Brain microvascular endothelial cell (primary cell): ENCODE measurements at regions not wholly inside any gene's neighbourhood (a gene's known extent, or its start where the extent isn't known, plus 50 kb on each side); places are given as distances from the start of the nearest gene placed in this dataset.

Source experiments
- DNase-seq: peaks from one replicate; pipeline ENCODE4 v3.0.0-alpha.2; 2020
- H3K27ac ChIP-seq: fragments of 250-450 bp; sonication (Bioruptor Pico); 2 replicates; pipeline ENCODE4 v1.5.1; 2020; ENCODE audit warnings: mild to moderate bottlenecking, moderate library complexity
- H3K27me3 ChIP-seq: fragments of 250-450 bp; sonication (Bioruptor Pico); replicated peaks from 2 replicates; pipeline ENCODE4 v1.5.1; 2020; ENCODE audit warnings: mild to moderate bottlenecking
- H3K36me3 ChIP-seq: fragments of 250-450 bp; sonication (Bioruptor Pico); replicated peaks from 2 replicates; pipeline ENCODE4 v1.5.1; 2020; ENCODE audit warnings: mild to moderate bottlenecking
- H3K4me3 ChIP-seq: 2 replicates; pipeline ENCODE4 v1.5.1; 2011; ENCODE audit warnings: low read depth, mild to moderate bottlenecking, control low read depth, low read length, moderate library complexity
- CTCF ChIP-seq: IDR thresholded peaks from 2 replicates; pipeline ENCODE4 v1.5.1; 2011; ENCODE audit warnings: low read depth, mild to moderate bottlenecking, moderate library complexity, low read length, control low read depth, inconsistent platforms; ENCODE audit errors: missing control alignments
- in situ Hi-C: cut with HindIII; loops from 2 replicates; pipeline ENCODE4 v1.10.0; 2017; ENCODE audit warnings: low sequenced_read_pairs, low pct_ligation_motif_present

GRCh38 chr18:45248240-45248903, 366.9 kb upstream of the SLC14A2 start:
- in situ Hi-C loops: no loop called here
- Histone ChIP-seq H3K36me3 (no peaks in the 10 kb centered on the region), H3K4me3 (no peak overlapping the region), H3K27me3 (no peaks in the 10 kb centered on the region), H3K27ac (peak overlapping the region; percentile 54)
- TF ChIP-seq CTCF: no peak
- peak; percentile 69 for DNase-seq

GRCh38 chr18:45249246-45249661, 366.0 kb upstream of the SLC14A2 start:
- no peak for DNase-seq
- Histone ChIP-seq H3K4me3 (no peak overlapping the region), H3K36me3 (no peaks in the 10 kb centered on the region), H3K27ac (no peak overlapping the region), H3K27me3 (no peaks in the 10 kb centered on the region)
- in situ Hi-C loops: no loop called here
- TF ChIP-seq CTCF: no peak

DNA sequence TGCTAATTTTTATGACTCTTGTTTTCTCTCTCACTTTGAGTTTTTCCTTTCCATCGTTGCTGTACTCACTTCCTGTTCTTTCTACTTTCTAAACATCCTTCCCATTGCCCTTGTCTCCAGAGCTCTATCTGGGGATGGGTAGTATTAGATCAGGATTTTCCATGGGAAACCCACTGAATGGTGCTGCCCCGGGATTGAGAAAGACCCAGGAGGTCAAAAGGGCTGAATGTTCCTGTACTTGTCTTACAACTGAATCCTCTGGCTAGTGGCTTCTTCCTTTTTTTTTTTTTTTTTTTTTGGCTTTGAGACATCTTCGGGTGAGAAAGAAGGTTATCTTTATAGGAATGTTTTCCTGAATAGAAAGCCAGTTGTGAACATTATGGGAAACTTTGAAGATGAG, 364.8 kb upstream of the SLC14A2 start:
- DNase-seq: no peak
- H3K4me3 ChIP-seq: no peak overlapping the region
- H3K27me3 ChIP-seq: no peaks in the 10 kb centered on the region
- in situ Hi-C loops: no loop called here
- no peak for TF ChIP-seq CTCF
- H3K36me3 ChIP-seq: no peaks in the 10 kb centered on the region
- no peak overlapping the region for H3K27ac ChIP-seq

DNA sequence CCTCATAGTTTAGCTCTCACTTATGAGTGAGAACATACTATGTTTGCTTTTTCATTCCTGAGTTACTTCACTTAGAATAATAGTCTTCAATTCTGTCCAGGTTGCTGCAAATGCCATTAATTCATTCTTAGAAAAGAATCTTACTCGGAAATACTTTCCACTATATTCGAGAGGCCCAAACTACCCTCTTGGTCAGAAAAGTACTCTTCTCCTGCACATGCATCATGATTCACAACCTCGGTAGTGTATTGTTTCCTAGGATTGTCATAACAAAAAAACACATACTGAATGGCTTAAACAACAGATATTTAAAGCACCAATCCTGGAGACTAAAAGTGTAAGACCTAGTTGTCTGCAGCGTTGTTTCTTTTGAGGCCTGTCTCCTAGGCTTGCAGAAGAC, 364.0 kb upstream of the SLC14A2 start:
- no peak for DNase-seq
- Histone ChIP-seq H3K27me3 (no peaks in the 10 kb centered on the region), H3K36me3 (no peaks in the 10 kb centered on the region), H3K27ac (no peak overlapping the region), H3K4me3 (no peak overlapping the region)
- TF ChIP-seq CTCF: no peak
- in situ Hi-C loops: no loop called here

DNA sequence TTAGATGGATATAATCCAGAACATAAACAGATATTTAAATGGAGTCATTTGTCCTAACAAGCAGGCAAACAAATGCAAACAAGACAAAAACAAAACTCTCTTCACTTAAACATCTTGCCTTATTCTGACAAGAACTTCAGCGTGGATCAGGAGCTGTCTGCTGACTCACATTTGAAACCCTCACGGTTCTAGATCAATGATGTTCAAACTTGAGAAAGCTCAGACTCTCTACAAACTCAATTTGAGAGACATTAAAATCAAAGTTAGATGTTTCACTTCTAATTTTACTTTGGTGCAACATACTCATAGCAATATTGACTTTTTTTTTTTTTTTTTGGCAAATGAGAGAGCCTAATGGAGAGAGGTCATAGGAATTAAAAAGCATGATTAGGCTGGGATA, 362.8 kb upstream of the SLC14A2 start:
- no peak for TF ChIP-seq CTCF
- in situ Hi-C loops: no loop called here
- Histone ChIP-seq H3K27me3 (no peaks in the 10 kb centered on the region), H3K4me3 (no peak overlapping the region), H3K36me3 (no peaks in the 10 kb centered on the region), H3K27ac (no peak overlapping the region)
- no peak for DNase-seq

DNA sequence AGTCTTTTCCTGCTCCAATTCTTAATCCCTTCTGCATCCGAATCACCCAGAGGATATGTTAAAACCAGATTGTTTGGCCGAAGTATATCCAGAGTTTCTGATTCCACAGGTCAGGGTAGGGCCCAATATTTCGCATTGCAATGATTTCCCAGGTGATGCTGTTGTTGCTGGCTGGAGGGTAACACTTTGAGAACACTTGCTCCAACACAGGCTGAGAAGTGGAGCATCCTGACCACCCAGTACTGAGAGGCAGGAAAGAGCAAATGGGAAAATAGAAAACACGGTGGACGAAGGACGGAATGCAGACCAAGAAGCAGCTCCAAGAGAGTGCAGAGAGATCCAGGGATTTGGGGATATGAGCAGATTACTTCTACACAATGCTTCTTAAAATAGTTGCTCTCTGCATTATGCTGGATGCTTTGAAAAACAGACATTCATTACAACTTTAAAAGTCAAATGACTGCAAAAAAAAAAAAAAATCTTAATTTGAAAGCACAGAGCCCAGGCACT, 362.2 kb upstream of the SLC14A2 start:
- no peak overlapping the region for H3K27ac ChIP-seq
- no peaks in the 10 kb centered on the region for H3K27me3 ChIP-seq
- no peaks in the 10 kb centered on the region for H3K36me3 ChIP-seq
- in situ Hi-C loops: no loop called here
- DNase-seq: no peak
- H3K4me3 ChIP-seq: no peak overlapping the region
- no peak for TF ChIP-seq CTCF
